Endothelial cell of umbilical vein (primary cell): ENCODE measurements at regions not wholly inside any gene's neighbourhood (a gene's known extent, or its start where the extent isn't known, plus 50 kb on each side); places are given as distances from the start of the nearest gene placed in this dataset.

Source experiments
- BruUV-seq: library from RNA; stranded (reverse); fragments of 400-500 nt; replicated peaks from 2 replicates; lab custom pipeline; 2021; lab: Mats Ljungman, UMichigan
- CTCF ChIA-PET: fragments of 300-600, 350-600 bp; sonication (Branson Sonifier 250); formaldehyde crosslinking; loops from one replicate; lab custom pipeline; 2021; ENCODE audit warnings: antibody characterized with exemption, inconsistent platforms; lab: Charles Lee
- POLR2A ChIA-PET: fragments of 300-600, 350-600 bp; sonication (Branson Sonifier 250); formaldehyde crosslinking; loops from one replicate; lab custom pipeline; 2021; ENCODE audit warnings: antibody characterized with exemption, inconsistent platforms; lab: Charles Lee
- DNase-seq: peaks from one replicate; pipeline ENCODE4 v3.0.0-alpha.2; 2011; ENCODE audit warnings: low read depth, low spot score
- FAIRE-seq: peaks from 2 replicates; lab custom pipeline; 2011; peaks lifted over from hg19 to GRCh38; lab: Jason Lieb, UNC
- H2AFZ ChIP-seq: 2 replicates; pipeline ENCODE4 v1.6.0; 2012; ENCODE audit warnings: low read depth, low read length, control low read depth, inconsistent platforms
- H3K27ac ChIP-seq: 2 replicates; pipeline ENCODE4 v1.5.1; 2011; ENCODE audit warnings: low read depth, mild to moderate bottlenecking, control low read depth, low read length, moderate library complexity; ENCODE audit not compliant: insufficient read depth
- H3K27me3 ChIP-seq, 2 experiments: 2 replicates each; pipeline versions ENCODE4 v1.6.0 to v1.6.1; 2011; ENCODE audit warnings: low read length in 2 of 2, mixed read lengths in 1 of 2; ENCODE audit not compliant: control insufficient read depth in 2 of 2, insufficient read depth in 2 of 2
- H3K36me3 ChIP-seq, 2 experiments: 2 replicates in 1 of 2; 3 replicates in 1 of 2; pipeline ENCODE4 v1.5.1; 2011; ENCODE audit warnings: low read length in 2 of 2, mild to moderate bottlenecking in 1 of 2, moderate library complexity in 1 of 2; ENCODE audit not compliant: control insufficient read depth in 2 of 2, insufficient read depth in 2 of 2; ENCODE audit errors: extremely low read depth in 1 of 2
- H3K4me1 ChIP-seq: 3 replicates; pipeline ENCODE4 v1.5.1; 2011; ENCODE audit warnings: mild to moderate bottlenecking, low read length; ENCODE audit not compliant: control insufficient read depth, insufficient read depth; ENCODE audit errors: extremely low read depth
- H3K4me2 ChIP-seq: 2 replicates; pipeline ENCODE4 v1.6.1; 2011; ENCODE audit warnings: low read length, control low read depth, mixed read lengths; ENCODE audit not compliant: insufficient read depth
- H3K4me3 ChIP-seq, 3 experiments: fragments of 200-600 bp in 1 of 3; sonication (generic), shearing (Covaris generic) in 1 of 3; replicated peaks in 1 of 3; 2 replicates each; pipeline ENCODE4 v1.5.1; 2011 to 2016; ENCODE audit warnings: control low read depth in 3 of 3, low read length in 3 of 3, mild to moderate bottlenecking in 2 of 3, inconsistent platforms in 1 of 3, low read depth in 1 of 3, moderate library complexity in 1 of 3; ENCODE audit not compliant: insufficient read depth in 1 of 3
- H3K79me2 ChIP-seq: 2 replicates; pipeline ENCODE4 v1.6.0; 2012; ENCODE audit warnings: low read length, inconsistent platforms; ENCODE audit not compliant: control insufficient read depth, insufficient read depth
- H3K9ac ChIP-seq: replicated peaks from 2 replicates; pipeline ENCODE3; 2011; ENCODE audit warnings: low read length, control low read depth; ENCODE audit not compliant: insufficient read depth; ENCODE audit errors: extremely low read depth
- H3K9me1 ChIP-seq: replicated peaks from 3 replicates; pipeline ENCODE4 v1.6.0; 2011; ENCODE audit warnings: mild to moderate bottlenecking, low read length; ENCODE audit not compliant: control insufficient read depth, insufficient read depth; ENCODE audit errors: extremely low read depth
- H3K9me3 ChIP-seq: replicated peaks from 2 replicates; pipeline ENCODE4 v1.5.1; 2012; ENCODE audit warnings: low read length, inconsistent platforms; ENCODE audit not compliant: control insufficient read depth, insufficient read depth
- H4K20me1 ChIP-seq: replicated peaks from 2 replicates; pipeline ENCODE3; 2011; ENCODE audit warnings: mild to moderate bottlenecking, low read length; ENCODE audit not compliant: control insufficient read depth, insufficient read depth; ENCODE audit errors: extremely low read depth
- EZH2 ChIP-seq: IDR thresholded peaks from 2 replicates; pipeline ENCODE4 v1.6.1; 2012; ENCODE audit warnings: borderline replicate concordance, low read depth, mild to moderate bottlenecking, moderate library complexity, low read length, inconsistent platforms; ENCODE audit not compliant: severe bottlenecking
- FOS ChIP-seq: IDR thresholded peaks from 2 replicates; pipeline ENCODE4 v1.6.1; 2011; ENCODE audit warnings: mild to moderate bottlenecking, low read length, moderate library complexity, borderline replicate concordance; ENCODE audit not compliant: insufficient read depth
- GATA2 ChIP-seq: IDR thresholded peaks from 2 replicates; pipeline ENCODE4 v1.7.0; 2011; ENCODE audit warnings: low read depth, mild to moderate bottlenecking, moderate library complexity, mixed read lengths, low read length; ENCODE audit not compliant: insufficient read length, insufficient read depth
- JUN ChIP-seq: IDR thresholded peaks from 2 replicates; pipeline ENCODE4 v1.6.1; 2011; ENCODE audit warnings: borderline replicate concordance, low read depth; ENCODE audit not compliant: insufficient read length, insufficient read depth
- MYC ChIP-seq: IDR thresholded peaks from one replicate; pipeline ENCODE4 v1.6.1; 2011; ENCODE audit warnings: mild to moderate bottlenecking, low read depth, low read length
- POLR2A ChIP-seq: IDR thresholded peaks from 2 replicates; pipeline ENCODE4 v1.6.1; 2012; ENCODE audit warnings: low read depth, mild to moderate bottlenecking, control low read depth, low read length
- POLR2AphosphoS5 ChIP-seq: IDR thresholded peaks from 2 replicates; pipeline ENCODE4 v1.6.1; 2012; ENCODE audit warnings: low read depth, mild to moderate bottlenecking, control low read depth, low read length, moderate library complexity; ENCODE audit not compliant: insufficient read depth
- dilution Hi-C: fragments of 300-500 bp; cut with MboI; formaldehyde crosslinking; loops from one replicate; pipeline ENCODE4 v1.15.0; 2019; ENCODE audit warnings: low sequenced_read_pairs; ENCODE audit not compliant: extremely low pct_ligation_motif_present
- intact Hi-C: fragments of 100-400 bp; cut with micrococcal nuclease; formaldehyde crosslinking; loops from one replicate; pipeline ENCODE4 v1.10.0; 2022
- TF ChIP-seq, protein P1 (sequence below), 2 donors: IDR thresholded peaks; 1 replicate in 1 of 2; 2 replicates in 1 of 2; pipeline ENCODE4 v1.5.1; 2011; ENCODE audit warnings: low read length in 2 of 2, mild to moderate bottlenecking in 2 of 2, moderate library complexity in 2 of 2, control low read depth in 1 of 2, inconsistent platforms in 1 of 2, low read depth in 1 of 2; ENCODE audit not compliant: insufficient read depth in 1 of 2; ENCODE audit errors: extremely low read depth in 1 of 2
- TF ChIP-seq, protein P2 (sequence below): IDR thresholded peaks from 2 replicates; pipeline ENCODE4 v1.6.1; 2011; ENCODE audit not compliant: insufficient read depth, insufficient read length

DNA sequence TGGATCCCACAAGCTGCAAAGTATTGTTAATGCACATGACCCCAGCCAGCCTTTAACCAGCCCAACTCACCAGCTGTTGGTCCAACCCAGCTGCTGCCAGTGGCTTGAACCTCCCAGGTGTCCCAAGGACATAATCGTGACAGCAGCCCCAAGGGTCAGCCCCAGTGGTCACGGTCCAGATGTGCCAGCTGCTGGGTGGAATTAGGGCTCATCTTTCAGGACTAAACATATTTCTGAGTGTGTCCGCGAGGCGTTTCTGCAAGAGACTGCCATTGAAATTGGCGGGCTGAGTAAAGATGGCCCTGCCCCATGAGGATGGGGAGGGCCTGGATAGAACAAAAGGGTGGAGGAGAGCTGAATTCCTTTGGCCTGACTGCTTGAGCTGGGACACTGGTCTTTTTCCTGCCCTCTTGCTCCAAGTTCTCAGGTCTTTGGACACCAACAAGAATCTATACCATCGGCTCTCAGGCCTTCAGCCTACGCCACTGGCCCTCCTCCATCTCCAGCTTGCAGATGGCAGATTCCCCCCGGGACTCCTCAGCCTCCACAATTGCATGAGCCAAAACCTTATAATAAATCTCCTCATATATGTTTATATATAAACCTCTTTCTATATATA is 240.2 kb downstream of the MN1 start:
- Histone ChIP-seq H3K79me2 (no peaks in the 10 kb centered on the region), H3K4me3 (no peak overlapping the region), H3K27me3 (peaks cover 0 to 5% of the 10 kb centered on the region in 2 experiments), H3K4me2 (no peak overlapping the region), H3K9me3 (no peaks in the 10 kb centered on the region), H3K9me1 (no peaks in the 10 kb centered on the region), H2AFZ (no peak overlapping the region), H4K20me1 (no peaks in the 10 kb centered on the region), H3K4me1 (no peaks in the 10 kb centered on the region), H3K36me3 (no peaks in the 10 kb centered on the region), H3K9ac (no peak overlapping the region), H3K27ac (no peak overlapping the region)
- intact Hi-C loops = no loop called here
- no peak for DNase-seq
- ChIA-PET POLR2A (no interaction called here), CTCF (no interaction called here)
- dilution Hi-C loops = no loop called here
- no peak for FAIRE-seq
- no TSS peak for BruUV-seq
- TF ChIP-seq JUN (no peak), MYC (no peak)

DNA sequence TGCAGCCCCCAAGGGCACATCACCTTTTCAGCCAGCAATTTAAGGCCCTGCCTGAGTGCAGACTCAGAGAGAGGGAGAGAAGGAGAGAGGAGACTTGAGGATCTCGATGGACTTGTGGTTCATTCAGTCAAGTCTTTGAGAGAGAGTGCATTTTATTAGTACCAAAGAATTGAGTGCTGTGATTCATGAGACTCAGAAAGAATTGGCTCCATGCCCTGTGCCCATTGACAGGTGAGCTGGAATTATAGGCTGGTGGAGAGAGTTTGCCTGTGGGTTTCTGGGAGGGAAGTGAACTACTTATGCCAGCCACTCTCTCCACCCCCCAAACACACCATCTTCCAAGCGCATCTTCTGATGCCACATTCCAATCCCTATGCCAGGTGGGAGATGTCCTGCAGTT is 236.8 kb downstream of the MN1 start:
- CTCF ChIA-PET = no interaction called here
- dilution Hi-C loops = no loop called here
- Histone ChIP-seq H3K4me1 (no peaks in the 10 kb centered on the region), H3K79me2 (no peaks in the 10 kb centered on the region), H3K9me3 (no peaks in the 10 kb centered on the region), H3K27ac (no peak overlapping the region), H3K4me3 (no peak overlapping the region), H3K9me1 (no peaks in the 10 kb centered on the region), H3K9ac (no peak overlapping the region), H3K4me2 (no peak overlapping the region), H2AFZ (no peak overlapping the region), H3K27me3 (peaks cover 0 to 8% of the 10 kb centered on the region in 2 experiments), H3K36me3 (no peaks in the 10 kb centered on the region), H4K20me1 (no peaks in the 10 kb centered on the region)
- POLR2A ChIA-PET = no interaction called here
- no TSS peak for BruUV-seq
- no peak for DNase-seq
- intact Hi-C loops = no loop called here
- FAIRE-seq = no peak
- TF ChIP-seq POLR2A (no peak), EZH2 (no peak), JUN (no peak), FOS (no peak), GATA2 (no peak), POLR2AphosphoS5 (no peak), MYC (no peak)
- TF ChIP-seq, protein P1, sequence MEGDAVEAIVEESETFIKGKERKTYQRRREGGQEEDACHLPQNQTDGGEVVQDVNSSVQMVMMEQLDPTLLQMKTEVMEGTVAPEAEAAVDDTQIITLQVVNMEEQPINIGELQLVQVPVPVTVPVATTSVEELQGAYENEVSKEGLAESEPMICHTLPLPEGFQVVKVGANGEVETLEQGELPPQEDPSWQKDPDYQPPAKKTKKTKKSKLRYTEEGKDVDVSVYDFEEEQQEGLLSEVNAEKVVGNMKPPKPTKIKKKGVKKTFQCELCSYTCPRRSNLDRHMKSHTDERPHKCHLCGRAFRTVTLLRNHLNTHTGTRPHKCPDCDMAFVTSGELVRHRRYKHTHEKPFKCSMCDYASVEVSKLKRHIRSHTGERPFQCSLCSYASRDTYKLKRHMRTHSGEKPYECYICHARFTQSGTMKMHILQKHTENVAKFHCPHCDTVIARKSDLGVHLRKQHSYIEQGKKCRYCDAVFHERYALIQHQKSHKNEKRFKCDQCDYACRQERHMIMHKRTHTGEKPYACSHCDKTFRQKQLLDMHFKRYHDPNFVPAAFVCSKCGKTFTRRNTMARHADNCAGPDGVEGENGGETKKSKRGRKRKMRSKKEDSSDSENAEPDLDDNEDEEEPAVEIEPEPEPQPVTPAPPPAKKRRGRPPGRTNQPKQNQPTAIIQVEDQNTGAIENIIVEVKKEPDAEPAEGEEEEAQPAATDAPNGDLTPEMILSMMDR (IDR thresholded peaks at IDR 0.05; ENCODE audit: extremely low read depth in 1 of 2, insufficient read depth in 1 of 2, low read depth in 1 of 2, low read length in 2 of 2) = no peak
- TF ChIP-seq, protein P2, sequence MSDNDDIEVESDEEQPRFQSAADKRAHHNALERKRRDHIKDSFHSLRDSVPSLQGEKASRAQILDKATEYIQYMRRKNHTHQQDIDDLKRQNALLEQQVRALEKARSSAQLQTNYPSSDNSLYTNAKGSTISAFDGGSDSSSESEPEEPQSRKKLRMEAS = no peak
